Endodermal cell (in vitro differentiated cells): ENCODE measurements at regions not wholly inside any gene's neighbourhood (a gene's known extent, or its start where the extent isn't known, plus 50 kb on each side); places are given as distances from the start of the nearest gene placed in this dataset.
A peak's percentile ranks its signal among the peaks of the same experiment; 100 is the strongest.
"Not testable (repeated sequence)": the region's sequence is repeated elsewhere in the genome, so short reads cannot be mapped to it uniquely, and the experiment has no call there.

Experiments used
- DNase-seq: peaks from one replicate; pipeline ENCODE4 v3.0.0-alpha.2; 2017
- H3K27ac ChIP-seq: 2 replicates; pipeline ENCODE4 v1.5.1; 2013; ENCODE audit warnings: mild to moderate bottlenecking, low read depth, low read length, moderate library complexity
- H3K27me3 ChIP-seq: 2 replicates; pipeline ENCODE4 v1.6.1; 2013; ENCODE audit warnings: mild to moderate bottlenecking, low read length, moderate library complexity; ENCODE audit not compliant: insufficient read depth, control insufficient read depth, poor library complexity, severe bottlenecking
- H3K36me3 ChIP-seq: 2 replicates; pipeline ENCODE4 v1.7.0; 2013; ENCODE audit warnings: mild to moderate bottlenecking, low read length, moderate library complexity; ENCODE audit not compliant: control insufficient read depth, insufficient read depth
- H3K4me1 ChIP-seq: one replicate; pipeline ENCODE4 v1.7.0; 2013; ENCODE audit warnings: low read length; ENCODE audit not compliant: control insufficient read depth, insufficient read depth
- H3K4me3 ChIP-seq: 2 replicates; pipeline ENCODE4 v1.5.1; 2013; ENCODE audit warnings: mild to moderate bottlenecking, low read length, moderate library complexity
- H3K9ac ChIP-seq: 2 replicates; pipeline ENCODE4 v1.6.1; 2013; ENCODE audit warnings: mild to moderate bottlenecking, low read length, moderate library complexity; ENCODE audit not compliant: poor library complexity, severe bottlenecking; ENCODE audit errors: extremely low read depth
- H3K9me3 ChIP-seq: 2 replicates; pipeline ENCODE4 v1.6.1; 2013; ENCODE audit warnings: mild to moderate bottlenecking, low read length, moderate library complexity; ENCODE audit not compliant: control insufficient read depth
- H3K27ac Mint-ChIP-seq: 2 replicates; pipeline ENCODE4 v1.8.0; 2020; ENCODE audit warnings: mixed read lengths
- H3K27me3 Mint-ChIP-seq: 2 replicates; pipeline ENCODE4 v1.8.0; 2021; ENCODE audit warnings: mild to moderate bottlenecking, mixed read lengths; ENCODE audit not compliant: insufficient read depth
- H3K36me3 Mint-ChIP-seq: 2 replicates; pipeline ENCODE4 v1.8.0; 2020; ENCODE audit warnings: low read depth, mixed read lengths
- H3K4me1 Mint-ChIP-seq: 2 replicates; pipeline ENCODE4 v1.8.0; 2020; ENCODE audit warnings: mixed read lengths
- H3K4me3 Mint-ChIP-seq: 2 replicates; pipeline ENCODE4 v1.8.0; 2020; ENCODE audit warnings: mild to moderate bottlenecking, moderate library complexity, mixed read lengths
- H3K9me3 Mint-ChIP-seq: 2 replicates; pipeline ENCODE4 v1.8.0; 2020; ENCODE audit warnings: mild to moderate bottlenecking, mixed read lengths
- CTCF ChIP-seq: fragments of 200-600 bp; sonication (generic); conservative IDR thresholded peaks from 2 replicates; pipeline ENCODE4 v1.5.0; 2021; ENCODE audit warnings: antibody characterized with exemption, mild to moderate bottlenecking
- WGBS, 2 experiments: methylation state at CpG; one replicate each; pipeline versions ENCODE4 v1.1.5 to v1.1.7; 2013; ENCODE audit warnings: missing lambda C conversion rate in 2 of 2, mixed read lengths in 1 of 2; ENCODE audit not compliant: insufficient coverage in 1 of 2, insufficient read length in 1 of 2; 5-methylcytosine and 5-hydroxymethylcytosine counted together

GRCh38 chr2:13289310-13289709 lies 572.6 kb downstream of the TRIB2 start:
- H3K9me3 ChIP-seq = peaks cover 66% of the 10 kb centered on the region
- H3K27ac ChIP-seq = no peak overlapping the region
- no peaks in the 10 kb centered on the region for H3K36me3 Mint-ChIP-seq
- no peak for TF ChIP-seq CTCF
- H3K27me3 Mint-ChIP-seq = no peaks in the 10 kb centered on the region
- H3K4me1 Mint-ChIP-seq = no peaks in the 10 kb centered on the region
- no peak overlapping the region for H3K4me3 ChIP-seq
- peaks cover 32% of the 10 kb centered on the region for H3K9me3 Mint-ChIP-seq
- no peak overlapping the region for H3K27ac Mint-ChIP-seq
- no peaks in the 10 kb centered on the region for H3K4me1 ChIP-seq
- H3K36me3 ChIP-seq = no peaks in the 10 kb centered on the region
- H3K27me3 ChIP-seq = no peaks in the 10 kb centered on the region
- no peak overlapping the region for H3K4me3 Mint-ChIP-seq
- H3K9ac ChIP-seq = no peak overlapping the region
- no peak for DNase-seq

DNA sequence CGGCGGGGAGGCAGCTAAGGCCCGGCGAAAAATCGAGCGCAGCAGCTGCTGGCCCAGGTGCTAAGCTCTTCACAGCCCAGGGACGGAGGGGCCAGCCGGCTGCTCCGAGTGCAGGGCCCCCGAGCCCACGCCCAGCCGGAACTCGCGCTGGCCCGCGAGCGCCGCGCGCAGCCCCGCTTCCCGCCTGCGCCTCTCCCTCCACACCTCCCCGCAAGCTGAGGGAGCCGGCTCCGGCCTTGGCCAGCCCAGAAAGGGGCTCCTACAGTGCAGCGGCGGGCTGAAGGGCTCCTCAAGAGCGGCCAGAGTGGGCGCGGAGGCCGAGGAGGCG lies 591.7 kb downstream of the TRIB2 start:
- WGBS, 2 experiments = 88 to 89% methylated on average over 5 to 33 of the region's 33 CpGs
- H3K4me3 ChIP-seq, H3K36me3 Mint-ChIP-seq, H3K4me1 ChIP-seq, H3K4me1 Mint-ChIP-seq, H3K36me3 ChIP-seq, DNase-seq, H3K27me3 ChIP-seq, H3K27ac ChIP-seq, H3K9ac ChIP-seq, H3K27ac Mint-ChIP-seq: not testable (repeated sequence)
- H3K9me3 Mint-ChIP-seq = peaks cover 68% of the 10 kb centered on the region
- H3K27me3 Mint-ChIP-seq = peaks cover 41% of the 10 kb centered on the region
- H3K9me3 ChIP-seq = peaks cover 70% of the 10 kb centered on the region
- H3K4me3 Mint-ChIP-seq = peak overlapping the region; percentile 37

DNA sequence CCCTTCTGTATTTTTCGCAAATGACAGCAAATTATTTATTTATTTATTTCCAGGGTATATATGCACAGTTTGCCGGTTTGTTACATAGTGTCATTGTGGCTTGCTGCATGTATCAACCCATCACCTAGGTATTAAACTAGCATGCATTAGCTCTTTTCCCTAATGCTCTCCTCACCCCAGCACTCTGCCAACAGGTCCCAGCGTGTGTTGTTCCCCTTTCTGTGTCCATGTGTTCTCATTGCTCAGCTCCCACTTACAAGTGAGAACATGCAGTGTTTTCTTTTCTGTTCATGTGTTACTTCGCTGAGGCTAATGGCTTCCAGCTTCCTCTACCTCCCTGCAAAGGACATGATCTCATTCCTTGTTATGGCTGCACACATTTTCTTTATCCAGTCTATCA lies 592.3 kb downstream of the TRIB2 start:
- Histone ChIP-seq H3K9ac (no peak overlapping the region), H3K4me3 (no peak overlapping the region), H3K27ac (no peak overlapping the region), H3K27me3 (no peaks in the 10 kb centered on the region), H3K4me1 (no peaks in the 10 kb centered on the region), H3K36me3 (no peaks in the 10 kb centered on the region), H3K9me3 (peaks cover 70% of the 10 kb centered on the region)
- DNase-seq = no peak
- peaks cover 43% of the 10 kb centered on the region for H3K27me3 Mint-ChIP-seq
- H3K4me1 Mint-ChIP-seq = no peaks in the 10 kb centered on the region
- peaks cover 68% of the 10 kb centered on the region for H3K9me3 Mint-ChIP-seq
- 82 to 97% methylated on average over 3 to 4 of the region's 4 CpGs for WGBS, 2 experiments
- no peak for TF ChIP-seq CTCF
- peak overlapping the region; percentile 37 for H3K4me3 Mint-ChIP-seq
- no peak overlapping the region for H3K27ac Mint-ChIP-seq
- no peaks in the 10 kb centered on the region for H3K36me3 Mint-ChIP-seq

GRCh38 chr2:13332060-13332459 lies 615.3 kb downstream of the TRIB2 start:
- no CpG with 5 or more reads among the region's 2 CpGs for WGBS, 2 experiments
- H3K27me3 ChIP-seq = no peaks in the 10 kb centered on the region
- Mint-ChIP-seq H3K27ac (no peak overlapping the region), H3K36me3 (no peaks in the 10 kb centered on the region), H3K27me3 (no peaks in the 10 kb centered on the region), H3K9me3 (peaks cover 23% of the 10 kb centered on the region), H3K4me3 (no peak overlapping the region), H3K4me1 (no peaks in the 10 kb centered on the region)
- no peak for TF ChIP-seq CTCF
- no peaks in the 10 kb centered on the region for H3K4me1 ChIP-seq
- peaks cover 67% of the 10 kb centered on the region for H3K9me3 ChIP-seq
- H3K27ac ChIP-seq = no peak overlapping the region
- H3K9ac ChIP-seq = no peak overlapping the region
- H3K4me3 ChIP-seq = no peak overlapping the region
- no peaks in the 10 kb centered on the region for H3K36me3 ChIP-seq
- DNase-seq = no peak

DNA sequence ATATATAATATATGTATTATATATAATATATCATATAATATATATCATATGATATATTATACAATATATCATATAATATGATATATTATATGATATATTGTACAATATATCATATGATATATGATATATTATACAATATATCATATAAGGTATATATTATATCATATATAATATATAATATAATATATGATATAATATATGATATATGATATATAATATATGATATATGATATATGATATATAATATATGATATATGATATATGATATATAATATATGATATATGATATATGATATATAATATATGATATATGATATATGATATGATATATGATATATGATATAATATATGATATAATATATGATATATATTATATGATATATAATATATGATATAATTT lies 617.3 kb downstream of the TRIB2 start:
- H3K36me3 ChIP-seq, H3K4me3 ChIP-seq, DNase-seq, H3K4me3 Mint-ChIP-seq, H3K9ac ChIP-seq, H3K36me3 Mint-ChIP-seq, H3K27ac Mint-ChIP-seq, H3K4me1 ChIP-seq, H3K27me3 Mint-ChIP-seq, H3K4me1 Mint-ChIP-seq, H3K27me3 ChIP-seq, H3K27ac ChIP-seq: not testable (repeated sequence)
- peaks cover 65% of the 10 kb centered on the region for H3K9me3 ChIP-seq
- peaks cover 25% of the 10 kb centered on the region for H3K9me3 Mint-ChIP-seq
